K562 (cell line): ENCODE measurements at regions not wholly inside any gene's neighbourhood (a gene's known extent, or its start where the extent isn't known, plus 50 kb on each side); places are given as distances from the start of the nearest gene placed in this dataset.

ENCODE experiments used
- ATAC-seq: fragments of 200-7000 bp; cut with Tn5 transposase; 3 replicates; pipeline ENCODE4 v1.9.1; 2020; ENCODE audit warnings: moderate library complexity
- BruUV-seq: library from RNA; stranded (reverse); fragments of 400-500 nt; replicated peaks from 2 replicates; lab custom pipeline; 2021; lab: Mats Ljungman, UMichigan
- CTCF ChIA-PET: fragments of 300-600 bp; formaldehyde crosslinking; extraction: SDS; loops from one replicate; lab custom pipeline; 2021; ENCODE audit warnings: low intra/inter-chr PET ratio; lab: Yijun Ruan, JAX
- POLR2A ChIA-PET: fragments of 300-600, 350-650 bp; sonication (Branson Sonifier 250); formaldehyde crosslinking; extraction: SDS; loops from one replicate; lab custom pipeline; 2021; ENCODE audit warnings: antibody characterized with exemption, inconsistent platforms; lab: Yijun Ruan, JAX
- DNase-seq, 4 experiments: peaks; one replicate each; pipeline versions ENCODE4 v3.0.0 to v3.0.0-alpha.2; 2011 to 2018; ENCODE audit warnings: low spot score in 3 of 4, mixed read lengths in 3 of 4; ENCODE audit errors: extremely low read depth in 1 of 4
- FAIRE-seq: peaks from 2 replicates; lab custom pipeline; 2011; peaks lifted over from hg19 to GRCh38; lab: Jason Lieb, UNC
- H2AFZ ChIP-seq: 2 replicates; pipeline ENCODE4 v1.6.0; 2011; ENCODE audit warnings: low read depth, low read length, control low read depth, inconsistent platforms
- H3K27ac ChIP-seq: fragments of 200-600 bp; 3 replicates; pipeline ENCODE4 v1.8.0; 2011; ENCODE audit warnings: low read depth, mild to moderate bottlenecking, control low read depth, inconsistent platforms, low read length, moderate library complexity, mixed read lengths; ENCODE audit errors: extremely low read depth
- H3K27me3 ChIP-seq, 2 experiments: fragments of 300-600 bp in 1 of 2; 2 replicates in 1 of 2; 3 replicates in 1 of 2; pipeline versions ENCODE4 v1.6.0 to v1.8.0; 2011; ENCODE audit warnings: inconsistent platforms in 2 of 2, low read length in 2 of 2, mild to moderate bottlenecking in 1 of 2, mixed read lengths in 1 of 2, moderate library complexity in 1 of 2; ENCODE audit not compliant: control insufficient read depth in 2 of 2, insufficient read depth in 2 of 2
- H3K36me3 ChIP-seq: fragments of 300-600 bp; 3 replicates; pipeline ENCODE4 v1.8.0; 2011; ENCODE audit warnings: mild to moderate bottlenecking, low read length, inconsistent platforms; ENCODE audit not compliant: control insufficient read depth, insufficient read depth
- H3K4me1 ChIP-seq, 2 experiments: fragments of 200-600 bp in 1 of 2; replicated peaks in 1 of 2; 2 replicates in 1 of 2; 3 replicates in 1 of 2; pipeline versions ENCODE4 v1.5.1 to v1.8.0; 2011; ENCODE audit warnings: inconsistent platforms in 2 of 2, low read length in 2 of 2, mild to moderate bottlenecking in 1 of 2, mixed read lengths in 1 of 2, moderate library complexity in 1 of 2; ENCODE audit not compliant: control insufficient read depth in 2 of 2, insufficient read depth in 2 of 2
- H3K4me2 ChIP-seq: 2 replicates; pipeline ENCODE4 v1.6.1; 2011; ENCODE audit warnings: low read length, control low read depth, inconsistent platforms, mixed read lengths; ENCODE audit not compliant: insufficient read depth
- H3K4me3 ChIP-seq: fragments of 200-600 bp; sonication (generic), shearing (Covaris generic); 2 replicates; pipeline ENCODE4 v1.5.1; 2016; ENCODE audit warnings: control low read depth, inconsistent platforms
- H3K79me2 ChIP-seq: fragments of 200-600 bp; 3 replicates; pipeline ENCODE4 v1.8.0; 2011; ENCODE audit warnings: low read length, inconsistent platforms; ENCODE audit not compliant: control insufficient read depth, insufficient read depth
- H3K9ac ChIP-seq, 2 experiments: 2 replicates each; pipeline versions ENCODE4 v1.6.0 to v1.6.1; 2011; ENCODE audit warnings: low read depth in 2 of 2, low read length in 2 of 2, control low read depth in 1 of 2, inconsistent platforms in 1 of 2, mild to moderate bottlenecking in 1 of 2, mixed read lengths in 1 of 2; ENCODE audit not compliant: insufficient read depth in 1 of 2
- H3K9me1 ChIP-seq: one replicate; pipeline ENCODE4 v1.6.0; 2011; ENCODE audit warnings: inconsistent platforms, mild to moderate bottlenecking, low read length, moderate library complexity; ENCODE audit not compliant: control insufficient read depth, insufficient read depth
- H3K9me3 ChIP-seq: replicated peaks from 2 replicates; pipeline ENCODE4 v1.5.1; 2011; ENCODE audit warnings: low read depth, low read length, inconsistent platforms; ENCODE audit not compliant: control insufficient read depth, insufficient read depth
- H4K20me1 ChIP-seq: replicated peaks from 2 replicates; pipeline ENCODE4 v1.6.1; 2011; ENCODE audit warnings: low read length, inconsistent platforms, mixed read lengths; ENCODE audit not compliant: control insufficient read depth, insufficient read depth
- BHLHE40 ChIP-seq: IDR thresholded peaks from 2 replicates; pipeline ENCODE4 v1.6.1; 2011; ENCODE audit warnings: low read length, improper control_type of control experiment
- BRCA1 ChIP-seq, 2 experiments: fragments of 450-650 bp in 1 of 2; sonication (generic) in 1 of 2; formaldehyde crosslinking in 1 of 2; IDR thresholded peaks; 2 replicates each; pipeline versions ENCODE4 v1.5.0 to v1.6.1; 2017 to 2020; ENCODE audit warnings: mild to moderate bottlenecking in 1 of 2, missing genetic modification reagents in 1 of 2
- DDX20 ChIP-seq: fragments of 450-650 bp; IDR thresholded peaks from 2 replicates; pipeline ENCODE4 v1.6.1; 2016; ENCODE audit warnings: missing genetic modification characterization, low read depth, mild to moderate bottlenecking, missing compliant biosample characterization, moderate library complexity
- ESRRB ChIP-seq: fragments of 250-450 bp; sonication (Bioruptor Pico); IDR thresholded peaks from 2 replicates; pipeline ENCODE4 v1.5.0; 2020; ENCODE audit warnings: mild to moderate bottlenecking, moderate library complexity, borderline replicate concordance
- FOS ChIP-seq: IDR thresholded peaks from 3 replicates; pipeline ENCODE4 v1.6.1; 2011; ENCODE audit not compliant: insufficient read length; ENCODE audit errors: extremely low read depth
- FOXA1 ChIP-seq: fragments of 450-650 bp; IDR thresholded peaks from 2 replicates; pipeline ENCODE4 v1.6.1; 2016; ENCODE audit warnings: mild to moderate bottlenecking, borderline replicate concordance
- HDAC3 ChIP-seq: fragments of 450-650 bp; IDR thresholded peaks from 2 replicates; pipeline ENCODE4 v1.6.1; 2018; ENCODE audit warnings: borderline replicate concordance, mild to moderate bottlenecking, moderate library complexity; ENCODE audit not compliant: partially characterized antibody
- MIER1 ChIP-seq: fragments of 450-650 bp; IDR thresholded peaks from 2 replicates; pipeline ENCODE4 v1.6.1; 2016; ENCODE audit warnings: antibody characterized with exemption, mild to moderate bottlenecking, low read depth
- RNF2 ChIP-seq: sonication (generic); IDR thresholded peaks from 2 replicates; pipeline ENCODE4 v1.6.1; 2016
- SRSF1 ChIP-seq: fragments of 200-400 bp; formaldehyde crosslinking; IDR thresholded peaks from 2 replicates; pipeline ENCODE4 v1.6.1; 2017; ENCODE audit warnings: mild to moderate bottlenecking, low read depth, low read length, moderate library complexity
- TBP ChIP-seq: optimal IDR thresholded peaks from 2 replicates; pipeline ENCODE3; 2011; ENCODE audit warnings: low read depth, low read length, improper control_type of control experiment
- ZNF583 ChIP-seq: fragments of 250-450 bp; sonication (Bioruptor Pico); IDR thresholded peaks from 2 replicates; pipeline ENCODE4 v1.4.0; 2020
- WGBS: fragments of 100-300 bp; shearing (Covaris generic); methylation state at CpG from one replicate; pipeline ENCODE4 v1.1.6; 2016; ENCODE audit warnings: low coverage, mixed read lengths; ENCODE audit not compliant: insufficient coverage; ENCODE audit errors: missing lambda C conversion rate; 5-methylcytosine and 5-hydroxymethylcytosine counted together
- in situ Hi-C: fragments of 300-500 bp; cut with MboI; formaldehyde crosslinking; loops from 4 replicates; pipeline ENCODE4 v1.15.0; 2018; ENCODE audit warnings: inconsistent platforms, mixed read lengths
- intact Hi-C: fragments of 100-400 bp; cut with micrococcal nuclease; formaldehyde crosslinking; loops from 2 replicates; pipeline ENCODE4 v1.14.2; 2022
- TF ChIP-seq, protein P1 (sequence below): fragments of 450-650 bp; IDR thresholded peaks from 2 replicates; pipeline ENCODE4 v1.6.1; 2016; ENCODE audit warnings: mild to moderate bottlenecking
- TF ChIP-seq, protein P2 (sequence below): conservative IDR thresholded peaks from 2 replicates; pipeline ENCODE4 v1.6.1; 2011; ENCODE audit warnings: low read depth, mild to moderate bottlenecking, low read length; ENCODE audit not compliant: control insufficient read depth

DNA sequence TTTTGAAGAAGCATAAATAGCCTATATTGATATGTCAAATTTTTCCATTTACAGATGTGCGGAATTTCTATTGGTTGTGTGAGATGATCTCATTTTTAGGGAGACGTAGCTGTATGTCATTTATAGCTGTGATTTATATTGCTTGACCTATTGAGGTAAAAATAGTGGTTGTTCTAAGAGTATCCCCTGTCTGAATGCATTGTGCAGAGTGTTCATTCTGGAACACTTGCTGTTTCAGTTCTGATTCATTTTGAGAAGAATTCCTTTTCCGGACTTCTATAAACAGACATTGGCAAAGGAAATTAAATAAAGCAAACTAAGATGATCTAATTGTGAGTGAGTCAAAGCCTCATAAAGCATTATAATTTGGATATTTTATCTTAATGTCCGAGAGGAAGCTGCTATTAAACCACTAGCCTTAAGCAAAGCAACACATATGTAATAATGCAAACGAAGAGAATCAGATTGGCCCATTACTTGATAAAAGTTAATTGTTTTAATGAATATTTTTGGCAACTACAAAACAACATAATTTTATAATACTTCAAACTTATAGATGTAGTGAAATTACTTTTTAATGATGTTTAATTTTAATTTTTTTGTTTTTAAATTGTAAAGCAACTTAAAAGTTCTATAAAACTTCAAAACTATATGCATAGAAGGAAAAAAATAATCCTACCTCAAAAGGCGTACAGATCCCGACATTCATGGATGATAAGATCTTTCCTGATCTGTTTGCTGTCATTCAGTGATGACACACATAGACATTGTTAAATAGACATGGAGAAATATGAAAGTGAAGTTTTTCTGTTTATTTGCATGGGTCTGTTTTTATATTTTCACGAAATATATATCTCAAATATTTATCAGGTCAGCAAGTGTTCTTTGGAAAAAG, 942.6 kb upstream of the SLC10A2 start:
- no peak for ATAC-seq
- H3K4me1 ChIP-seq = no peaks in the 10 kb centered on the region
- ChIA-PET POLR2A (no interaction called here), CTCF (no interaction called here)
- no peaks in the 10 kb centered on the region for H3K79me2 ChIP-seq
- no peak for DNase-seq
- no peak for FAIRE-seq
- H3K4me3 ChIP-seq = no peak overlapping the region
- no peaks in the 10 kb centered on the region for H3K9me1 ChIP-seq
- TF ChIP-seq MIER1 = no peak
- no peak for TF ChIP-seq BRCA1 (IDR thresholded peaks at IDR 0.05)
- TF ChIP-seq BRCA1 (CRISPR knock-in tag; IDR thresholded peaks at IDR 0.05) = no peak
- TF ChIP-seq SRSF1 = no peak
- no peak for TF ChIP-seq RNF2
- no peak for TF ChIP-seq TBP
- TF ChIP-seq, protein P1, sequence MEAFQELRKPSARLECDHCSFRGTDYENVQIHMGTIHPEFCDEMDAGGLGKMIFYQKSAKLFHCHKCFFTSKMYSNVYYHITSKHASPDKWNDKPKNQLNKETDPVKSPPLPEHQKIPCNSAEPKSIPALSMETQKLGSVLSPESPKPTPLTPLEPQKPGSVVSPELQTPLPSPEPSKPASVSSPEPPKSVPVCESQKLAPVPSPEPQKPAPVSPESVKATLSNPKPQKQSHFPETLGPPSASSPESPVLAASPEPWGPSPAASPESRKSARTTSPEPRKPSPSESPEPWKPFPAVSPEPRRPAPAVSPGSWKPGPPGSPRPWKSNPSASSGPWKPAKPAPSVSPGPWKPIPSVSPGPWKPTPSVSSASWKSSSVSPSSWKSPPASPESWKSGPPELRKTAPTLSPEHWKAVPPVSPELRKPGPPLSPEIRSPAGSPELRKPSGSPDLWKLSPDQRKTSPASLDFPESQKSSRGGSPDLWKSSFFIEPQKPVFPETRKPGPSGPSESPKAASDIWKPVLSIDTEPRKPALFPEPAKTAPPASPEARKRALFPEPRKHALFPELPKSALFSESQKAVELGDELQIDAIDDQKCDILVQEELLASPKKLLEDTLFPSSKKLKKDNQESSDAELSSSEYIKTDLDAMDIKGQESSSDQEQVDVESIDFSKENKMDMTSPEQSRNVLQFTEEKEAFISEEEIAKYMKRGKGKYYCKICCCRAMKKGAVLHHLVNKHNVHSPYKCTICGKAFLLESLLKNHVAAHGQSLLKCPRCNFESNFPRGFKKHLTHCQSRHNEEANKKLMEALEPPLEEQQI = no peak
- TF ChIP-seq ZNF583 (CRISPR knock-in tag) = no peak
- no peak for TF ChIP-seq ESRRB (CRISPR knock-in tag)
- no peak for TF ChIP-seq FOXA1
- no peak for TF ChIP-seq HDAC3
- no peak for TF ChIP-seq FOS
- TF ChIP-seq, protein P2, sequence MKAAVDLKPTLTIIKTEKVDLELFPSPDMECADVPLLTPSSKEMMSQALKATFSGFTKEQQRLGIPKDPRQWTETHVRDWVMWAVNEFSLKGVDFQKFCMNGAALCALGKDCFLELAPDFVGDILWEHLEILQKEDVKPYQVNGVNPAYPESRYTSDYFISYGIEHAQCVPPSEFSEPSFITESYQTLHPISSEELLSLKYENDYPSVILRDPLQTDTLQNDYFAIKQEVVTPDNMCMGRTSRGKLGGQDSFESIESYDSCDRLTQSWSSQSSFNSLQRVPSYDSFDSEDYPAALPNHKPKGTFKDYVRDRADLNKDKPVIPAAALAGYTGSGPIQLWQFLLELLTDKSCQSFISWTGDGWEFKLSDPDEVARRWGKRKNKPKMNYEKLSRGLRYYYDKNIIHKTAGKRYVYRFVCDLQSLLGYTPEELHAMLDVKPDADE = no peak
- no peak for TF ChIP-seq DDX20 (tag)
- no peak for TF ChIP-seq BHLHE40
- no peaks in the 10 kb centered on the region for H3K36me3 ChIP-seq
- H3K9ac ChIP-seq = no peak overlapping the region
- no peak overlapping the region for H3K27ac ChIP-seq
- H3K27me3 ChIP-seq = no peaks in the 10 kb centered on the region
- no peak overlapping the region for H2AFZ ChIP-seq
- no peak overlapping the region for H3K4me2 ChIP-seq
- no peaks in the 10 kb centered on the region for H4K20me1 ChIP-seq
- BruUV-seq = no TSS peak
- H3K9me3 ChIP-seq = no peaks in the 10 kb centered on the region
- in situ Hi-C loops (no loop called here), intact Hi-C loops (no loop called here)
- WGBS = under 1% methylated on average over 8 of the region's 8 CpGs
